Sigmoid colon (tissue), 4 donors: ENCODE measurements at regions not wholly inside any gene's neighbourhood (a gene's known extent, or its start where the extent isn't known, plus 50 kb on each side); places are given as distances from the start of the nearest gene placed in this dataset.
"Not testable (repeated sequence)": the region's sequence is repeated elsewhere in the genome, so short reads cannot be mapped to it uniquely, and the experiment has no call there.

ENCODE experiments used
- CTCF ChIP-seq, 4 experiments: fragments of 450-650 bp in 3 of 4; fragments of 200-600 bp in 1 of 4; IDR thresholded peaks; one replicate each; pipeline ENCODE4 v1.5.1; 2016 to 2019; ENCODE audit warnings: antibody characterized with exemption in 4 of 4, mild to moderate bottlenecking in 3 of 4, moderate library complexity in 2 of 4
- POLR2AphosphoS5 ChIP-seq, 4 donors: sonication (generic); formaldehyde crosslinking; IDR thresholded peaks; one replicate each; pipeline ENCODE4 v1.6.1; 2017; ENCODE audit warnings: antibody characterized with exemption in 4 of 4

GRCh38 chr6:167219079-167219478 is 61.3 kb upstream of the GPR31 start:
- TF ChIP-seq CTCF, POLR2AphosphoS5 (IDR thresholded peaks at IDR 0.05): not testable (repeated sequence)
